ENCODE measurements at regions not wholly inside any gene's neighbourhood (a gene's known extent, or its start where the extent isn't known, plus 50 kb on each side); places are given as distances from the start of the nearest gene placed in this dataset.

GRCh38 chr9:110047232-110047954 is 160.6 kb downstream of the C9orf152 start:
- TF ChIP-seq, protein P1, sequence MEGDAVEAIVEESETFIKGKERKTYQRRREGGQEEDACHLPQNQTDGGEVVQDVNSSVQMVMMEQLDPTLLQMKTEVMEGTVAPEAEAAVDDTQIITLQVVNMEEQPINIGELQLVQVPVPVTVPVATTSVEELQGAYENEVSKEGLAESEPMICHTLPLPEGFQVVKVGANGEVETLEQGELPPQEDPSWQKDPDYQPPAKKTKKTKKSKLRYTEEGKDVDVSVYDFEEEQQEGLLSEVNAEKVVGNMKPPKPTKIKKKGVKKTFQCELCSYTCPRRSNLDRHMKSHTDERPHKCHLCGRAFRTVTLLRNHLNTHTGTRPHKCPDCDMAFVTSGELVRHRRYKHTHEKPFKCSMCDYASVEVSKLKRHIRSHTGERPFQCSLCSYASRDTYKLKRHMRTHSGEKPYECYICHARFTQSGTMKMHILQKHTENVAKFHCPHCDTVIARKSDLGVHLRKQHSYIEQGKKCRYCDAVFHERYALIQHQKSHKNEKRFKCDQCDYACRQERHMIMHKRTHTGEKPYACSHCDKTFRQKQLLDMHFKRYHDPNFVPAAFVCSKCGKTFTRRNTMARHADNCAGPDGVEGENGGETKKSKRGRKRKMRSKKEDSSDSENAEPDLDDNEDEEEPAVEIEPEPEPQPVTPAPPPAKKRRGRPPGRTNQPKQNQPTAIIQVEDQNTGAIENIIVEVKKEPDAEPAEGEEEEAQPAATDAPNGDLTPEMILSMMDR (conservative IDR thresholded peaks at IDR 0.05; ENCODE audit: low read depth, low read length): no peak
- TF ChIP-seq SMC3 (IDR thresholded peaks at IDR 0.05; ENCODE audit: low read depth, low read length): no peak
- no peak for TF ChIP-seq POLR2A (IDR thresholded peaks at IDR 0.05; ENCODE audit: low read depth, low read length)
- TF ChIP-seq NFE2L2 (IDR thresholded peaks at IDR 0.05; ENCODE audit: low read depth, low read length): no peak
- TF ChIP-seq MXI1 (IDR thresholded peaks at IDR 0.05; ENCODE audit: borderline replicate concordance, low read depth, low read length): no peak
- TF ChIP-seq FOS (IDR thresholded peaks at IDR 0.05; ENCODE audit: low read depth, low read length): no peak
- TF ChIP-seq RAD21 (IDR thresholded peaks at IDR 0.05; ENCODE audit: low read length): no peak
- TF ChIP-seq BHLHE40 (IDR thresholded peaks at IDR 0.05; ENCODE audit: low read depth, low read length): no peak
- no peak for TF ChIP-seq RFX5 (IDR thresholded peaks at IDR 0.05; ENCODE audit: low read depth, low read length)
- TF ChIP-seq, protein P2, sequence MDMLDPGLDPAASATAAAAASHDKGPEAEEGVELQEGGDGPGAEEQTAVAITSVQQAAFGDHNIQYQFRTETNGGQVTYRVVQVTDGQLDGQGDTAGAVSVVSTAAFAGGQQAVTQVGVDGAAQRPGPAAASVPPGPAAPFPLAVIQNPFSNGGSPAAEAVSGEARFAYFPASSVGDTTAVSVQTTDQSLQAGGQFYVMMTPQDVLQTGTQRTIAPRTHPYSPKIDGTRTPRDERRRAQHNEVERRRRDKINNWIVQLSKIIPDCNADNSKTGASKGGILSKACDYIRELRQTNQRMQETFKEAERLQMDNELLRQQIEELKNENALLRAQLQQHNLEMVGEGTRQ (IDR thresholded peaks at IDR 0.05; ENCODE audit: low read depth, low read length): no peak
- TF ChIP-seq RCOR1 (IDR thresholded peaks at IDR 0.05; ENCODE audit: insufficient replicate concordance, low read length): no peak

Data from IMR-90 (cell line).